ENCODE measurements at regions not wholly inside any gene's neighbourhood (a gene's known extent, or its start where the extent isn't known, plus 50 kb on each side); places are given as distances from the start of the nearest gene placed in this dataset.
"Not testable (repeated sequence)": the region's sequence is repeated elsewhere in the genome, so short reads cannot be mapped to it uniquely, and the experiment has no call there.

GRCh38 chr3:95177096-95177495 is 1114.2 kb downstream of the NSUN3 start:
- DNase-seq (ENCODE audit: extremely low spot score, insufficient read length, low read depth) (no peak), FAIRE-seq (no peak)

DNA sequence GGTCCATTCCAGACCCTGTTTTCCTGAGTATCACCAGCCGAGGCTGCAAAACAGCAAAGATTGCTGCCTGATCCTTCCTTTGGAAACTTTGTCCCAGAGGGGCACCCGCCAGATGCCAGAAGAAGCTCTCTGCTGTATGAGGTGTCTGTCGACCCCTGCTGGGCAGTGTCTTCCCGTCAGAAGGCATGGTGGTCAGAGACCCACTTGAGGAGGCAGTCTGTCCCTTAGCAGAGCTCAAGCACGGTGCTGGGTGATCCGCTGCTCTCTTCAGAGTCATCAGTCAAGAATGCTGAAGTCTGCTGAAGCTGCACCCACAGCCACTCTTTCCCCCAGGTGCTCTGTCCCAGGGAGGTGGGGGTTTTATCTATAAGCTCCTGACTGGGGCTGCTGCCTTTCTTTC is 1121.2 kb downstream of the NSUN3 start:
- no peak for DNase-seq (ENCODE audit: extremely low spot score, insufficient read length, low read depth)
- no peak for FAIRE-seq

DNA sequence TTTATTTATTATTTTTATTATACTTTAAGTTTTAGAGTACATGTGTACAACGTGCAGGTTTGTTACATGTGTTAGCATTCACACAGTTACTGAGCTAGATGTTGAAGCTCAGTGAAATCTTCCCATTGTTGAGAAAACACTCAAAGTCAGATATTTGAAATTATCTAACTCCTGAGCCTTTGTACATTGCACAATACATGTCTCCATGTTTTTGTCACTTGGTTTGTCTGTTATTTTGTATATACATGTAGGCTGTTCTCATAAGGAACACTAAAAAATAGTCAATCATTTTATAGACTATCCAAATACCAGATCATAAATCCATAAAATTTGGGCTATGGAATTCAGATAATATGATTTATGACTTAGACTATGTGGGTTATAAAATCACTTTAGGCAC is 1126.5 kb downstream of the NSUN3 start:
- FAIRE-seq (no peak), DNase-seq (ENCODE audit: extremely low spot score, insufficient read length, low read depth) (no peak)

DNA sequence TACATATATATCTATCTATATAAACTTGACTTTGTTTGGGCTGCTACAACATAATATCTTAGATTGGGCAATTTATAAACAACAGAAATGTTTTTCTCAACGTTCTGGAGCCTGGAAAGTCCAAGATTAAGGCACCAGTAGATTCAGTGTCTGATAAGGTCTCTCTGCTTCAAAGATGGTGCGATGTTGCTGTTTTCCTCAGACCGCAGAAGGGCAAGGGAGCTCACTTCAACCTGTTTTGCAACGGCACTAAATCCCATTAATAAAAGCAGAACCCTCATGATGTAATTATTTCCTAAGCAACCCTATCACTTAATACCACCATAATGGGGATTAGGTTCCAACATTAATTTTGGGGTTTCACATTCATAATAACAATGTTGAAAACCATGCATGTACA is 1134.8 kb downstream of the NSUN3 start:
- DNase-seq (ENCODE audit: extremely low spot score, insufficient read length, low read depth), result no peak
- FAIRE-seq, result no peak

GRCh38 chr3:95200384-95200783 is 1137.5 kb downstream of the NSUN3 start:
- DNase-seq (ENCODE audit: extremely low spot score, insufficient read length, low read depth) (no peak), FAIRE-seq (no peak)

- DNase-seq (ENCODE audit: extremely low spot score, insufficient read length, low read depth), result no peak
- no peak for FAIRE-seq
These were observed 1148.0 kb downstream of the NSUN3 start for GRCh38 chr3:95210878-95211277.

DNA sequence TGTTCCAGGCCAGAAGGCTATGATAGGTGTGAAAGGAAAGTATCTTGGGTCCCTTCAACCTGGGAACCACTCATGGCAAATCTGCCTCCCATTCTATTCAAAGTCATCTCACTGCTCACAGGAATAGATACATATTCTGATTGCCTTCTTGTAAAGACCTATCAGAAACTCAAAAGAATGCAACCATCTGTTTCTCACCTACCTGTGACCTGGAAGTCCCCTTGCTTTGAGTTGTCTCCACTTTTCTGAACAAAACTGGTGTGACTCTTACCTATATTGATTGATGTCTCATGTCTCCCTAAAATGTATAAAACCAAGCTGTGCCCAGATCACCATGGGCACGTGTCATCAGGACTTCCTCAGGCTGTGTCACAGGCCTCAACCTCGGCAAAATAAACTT is 1149.3 kb downstream of the NSUN3 start:
- FAIRE-seq, result no peak

DNA sequence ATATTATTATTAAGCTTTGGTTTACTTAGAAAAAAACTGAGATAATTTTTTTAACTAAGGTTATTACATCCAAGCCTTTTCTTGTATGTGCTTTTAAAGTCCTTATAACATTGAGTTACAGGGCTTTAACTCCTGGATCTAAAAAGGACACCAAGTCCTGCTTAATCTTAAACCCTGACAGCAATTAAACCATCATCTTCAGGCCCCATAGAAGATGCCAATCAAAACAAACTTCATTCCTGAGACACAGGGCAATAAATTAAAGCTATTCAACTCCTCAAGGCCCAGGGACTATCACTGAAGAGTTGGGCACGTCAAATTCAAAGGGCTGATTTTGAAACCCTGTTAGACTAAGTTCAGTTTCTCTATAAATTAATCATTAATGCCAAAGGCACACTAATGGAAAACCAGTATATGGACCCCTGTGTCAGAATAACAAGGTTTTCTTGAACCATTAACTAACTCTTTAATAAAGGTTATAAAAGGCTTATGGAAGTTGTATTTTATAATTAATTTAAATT is 1152.6 kb downstream of the NSUN3 start:
- DNase-seq (ENCODE audit: extremely low spot score, insufficient read length, low read depth), result no peak

More for the DNA sequence above, 1149.3 kb downstream of the NSUN3 start:
- DNase-seq (ENCODE audit: extremely low spot score, insufficient read length, low read depth), result no peak

DNA sequence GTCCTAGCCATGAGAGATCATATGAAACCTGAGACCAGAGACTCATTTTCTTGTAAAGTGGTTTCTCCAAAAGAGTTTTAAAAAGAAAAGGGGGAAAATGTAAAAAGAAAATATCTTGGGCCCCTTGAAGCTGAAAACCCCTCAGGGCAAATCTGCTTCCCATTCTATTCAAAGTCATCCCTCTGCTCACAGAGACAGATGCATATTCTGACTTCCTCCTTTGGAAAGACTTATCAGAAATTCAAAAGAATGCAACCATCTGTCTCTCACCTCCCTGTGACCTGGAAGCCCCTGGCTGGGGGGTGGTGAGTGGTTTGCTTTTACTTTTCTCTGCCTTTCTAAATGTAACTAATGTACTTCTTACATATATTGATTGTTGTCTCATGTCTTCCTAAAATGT is 1154.8 kb downstream of the NSUN3 start:
- FAIRE-seq (no peak), DNase-seq (ENCODE audit: extremely low spot score, insufficient read length, low read depth) (no peak)

More for the DNA sequence above, 1152.6 kb downstream of the NSUN3 start:
- FAIRE-seq, result no peak

GRCh38 chr3:95218484-95218883 is 1155.6 kb downstream of the NSUN3 start:
- FAIRE-seq, result no peak
- no peak for DNase-seq (ENCODE audit: extremely low spot score, insufficient read length, low read depth)

DNA sequence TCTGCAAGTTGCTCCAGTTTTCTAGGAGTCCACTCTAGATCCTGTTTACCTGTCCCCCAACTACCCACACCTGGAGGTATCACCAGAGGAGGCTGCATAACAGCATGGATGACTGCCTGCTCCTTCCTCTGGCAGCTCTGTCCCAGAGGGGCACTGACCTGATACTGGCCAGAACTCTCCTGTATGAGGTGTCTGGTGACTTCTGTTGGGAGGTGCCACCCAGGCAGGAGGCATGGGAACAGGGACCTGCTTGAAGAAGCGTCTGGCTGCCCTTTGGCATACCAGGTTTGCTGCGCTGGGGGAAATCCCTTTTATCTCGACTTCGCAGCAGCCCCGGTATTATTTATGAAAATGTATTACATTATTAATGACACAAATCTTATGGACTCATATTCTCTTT is 1163.6 kb downstream of the NSUN3 start:
- DNase-seq (ENCODE audit: extremely low spot score, insufficient read length, low read depth) (no peak), FAIRE-seq (no peak)

GRCh38 chr3:95227092-95227491 is 1164.2 kb downstream of the NSUN3 start:
- no peak for FAIRE-seq
- DNase-seq (ENCODE audit: extremely low spot score, insufficient read length, low read depth), result no peak

DNA sequence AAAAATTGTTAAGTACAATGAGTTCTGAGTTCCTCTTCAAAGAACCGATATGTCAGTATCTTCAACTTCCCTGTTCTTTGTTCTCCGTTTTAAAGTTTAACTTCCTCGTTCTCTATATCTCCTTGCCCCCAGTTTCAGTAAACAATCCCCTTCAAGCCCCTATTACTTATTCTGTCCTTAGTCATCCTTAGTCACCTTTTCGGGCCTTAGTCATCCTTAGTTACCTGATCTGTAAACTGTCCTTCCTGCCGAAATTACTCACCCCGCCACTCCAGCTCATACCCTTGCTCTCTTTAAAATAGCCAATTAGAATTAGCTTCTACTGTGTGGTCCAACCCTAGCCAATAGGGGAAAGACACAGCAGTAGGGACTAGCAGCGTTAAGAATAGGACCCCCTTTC is 1165.6 kb downstream of the NSUN3 start:
- DNase-seq (ENCODE audit: extremely low spot score, insufficient read length, low read depth) (no peak), FAIRE-seq (no peak)

- DNase-seq (ENCODE audit: extremely low spot score, insufficient read length, low read depth) (no peak), FAIRE-seq (no peak)
These were observed 1173.1 kb downstream of the NSUN3 start for GRCh38 chr3:95235916-95236315.

GRCh38 chr3:95237783-95238182 is 1174.9 kb downstream of the NSUN3 start:
- DNase-seq (ENCODE audit: extremely low spot score, insufficient read length, low read depth), result no peak
- FAIRE-seq, result no peak

DNA sequence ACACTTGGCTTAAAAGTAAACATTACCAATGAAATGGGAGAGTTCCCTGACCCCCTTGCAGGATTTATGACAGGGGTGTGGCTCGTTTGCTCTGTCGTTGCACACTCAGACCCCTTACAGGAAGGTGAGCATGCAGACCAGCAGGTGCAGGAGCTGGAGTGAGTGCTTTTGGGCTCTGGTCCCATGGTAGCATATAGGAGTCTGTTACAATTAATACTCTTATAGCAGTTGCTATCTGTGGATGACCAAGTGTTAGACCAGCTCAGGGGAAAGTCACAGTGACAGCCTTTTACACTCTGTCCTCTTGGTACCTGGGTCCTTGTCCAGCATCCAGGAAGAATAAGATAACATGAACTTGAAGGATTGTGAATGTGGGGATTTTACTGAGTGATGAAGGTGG is 1177.5 kb downstream of the NSUN3 start:
- no peak for DNase-seq (ENCODE audit: extremely low spot score, insufficient read length, low read depth)
- FAIRE-seq, result no peak

DNA sequence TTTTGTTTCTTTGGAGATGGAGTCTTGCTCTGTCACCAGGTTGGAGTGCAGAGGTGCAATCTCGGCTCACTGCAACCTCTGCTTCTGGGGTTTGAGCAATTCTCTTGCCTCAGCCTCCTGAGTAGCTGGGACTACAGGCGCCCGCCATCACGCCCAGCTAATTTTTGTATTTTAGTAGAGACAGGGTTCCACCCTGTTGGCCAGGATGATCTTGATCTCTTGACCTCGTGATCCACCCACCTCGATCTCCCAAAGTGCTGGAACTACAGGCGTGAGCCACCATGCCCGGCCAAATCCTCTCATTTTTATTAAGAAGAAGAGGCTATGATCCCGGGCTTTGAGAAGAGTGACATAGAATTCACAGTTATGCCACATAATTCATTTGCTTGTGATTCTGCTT is 1178.4 kb downstream of the NSUN3 start:
- not testable (repeated sequence) for DNase-seq (ENCODE audit: extremely low spot score, insufficient read length, low read depth); FAIRE-seq

- FAIRE-seq (no peak), DNase-seq (ENCODE audit: extremely low spot score, insufficient read length, low read depth) (no peak)
These were observed 1183.6 kb downstream of the NSUN3 start for GRCh38 chr3:95246413-95246812.

GRCh38 chr3:95254061-95254460 is 1191.2 kb downstream of the NSUN3 start:
- no peak for FAIRE-seq
- DNase-seq (ENCODE audit: extremely low spot score, insufficient read length, low read depth), result no peak

- DNase-seq (ENCODE audit: extremely low spot score, insufficient read length, low read depth) (no peak), FAIRE-seq (no peak)
These were observed 1191.9 kb downstream of the NSUN3 start for GRCh38 chr3:95254758-95255157.

- FAIRE-seq, result no peak
These were observed 1202.3 kb downstream of the NSUN3 start for GRCh38 chr3:95265129-95265528.

GRCh38 chr3:95271395-95271794 is 1208.5 kb downstream of the NSUN3 start:
- FAIRE-seq (no peak), DNase-seq (ENCODE audit: extremely low spot score, insufficient read length, low read depth) (no peak)

More at GRCh38 chr3:95265129-95265528, 1202.3 kb downstream of the NSUN3 start:
- DNase-seq (ENCODE audit: extremely low spot score, insufficient read length, low read depth), result no peak

GRCh38 chr3:95272166-95272565 is 1209.3 kb downstream of the NSUN3 start:
- FAIRE-seq, result no peak
- no peak for DNase-seq (ENCODE audit: extremely low spot score, insufficient read length, low read depth)
